Gastrocnemius medialis (tissue), 4 donors: ENCODE measurements at regions not wholly inside any gene's neighbourhood (a gene's known extent, or its start where the extent isn't known, plus 50 kb on each side); places are given as distances from the start of the nearest gene placed in this dataset.

ENCODE experiments used
- ATAC-seq, 2 donors: fragments of 150-250 bp; one replicate each; pipeline ENCODE4 v1.9.1; 2016
- DNase-seq, 2 donors: peaks; one replicate each; pipeline ENCODE4 v3.0.0-alpha.2; 2019
- H3K27ac ChIP-seq, 4 donors: fragments of 200-600 bp; sonication (generic); 1 replicate in 1 of 4; 2 replicates in 3 of 4; pipeline ENCODE4 v1.5.1; 2016 to 2018; ENCODE audit warnings: mild to moderate bottlenecking in 2 of 4, moderate library complexity in 1 of 4
- H3K27me3 ChIP-seq, 3 donors: fragments of 200-600 bp; sonication (generic) in 2 of 3; 1 replicate in 1 of 3; 2 replicates in 2 of 3; pipeline versions ENCODE4 v1.5.1 to v1.6.0; 2016 to 2019; ENCODE audit warnings: mild to moderate bottlenecking in 1 of 3, moderate library complexity in 1 of 3
- H3K36me3 ChIP-seq, 2 donors: fragments of 200-600 bp; sonication (generic) in 1 of 2; one replicate each; pipeline ENCODE4 v1.5.1; 2017 to 2018
- H3K4me1 ChIP-seq, 2 donors: fragments of 200-600 bp; sonication (generic) in 1 of 2; one replicate each; pipeline ENCODE4 v1.5.1; 2016 to 2017; ENCODE audit warnings: mild to moderate bottlenecking in 2 of 2
- H3K4me3 ChIP-seq, 4 donors: fragments of 200-600 bp; sonication (generic) in 3 of 4; 1 replicate in 1 of 4; 2 replicates in 3 of 4; pipeline ENCODE4 v1.5.1; 2016 to 2019; ENCODE audit warnings: mild to moderate bottlenecking in 2 of 4
- H3K9me3 ChIP-seq, 3 donors: fragments of 200-600 bp; sonication (generic) in 2 of 3; 1 replicate in 1 of 3; 2 replicates in 2 of 3; pipeline ENCODE4 v1.5.1; 2016 to 2019
- CTCF ChIP-seq, 5 experiments: fragments of 450-650 bp in 3 of 5; fragments of 200-600 bp in 2 of 5; sonication (generic) in 2 of 5; IDR thresholded peaks in 4 of 5; conservative IDR thresholded peaks in 1 of 5; 1 replicate in 4 of 5; 2 replicates in 1 of 5; pipeline ENCODE4 v1.5.1; 2016 to 2019; ENCODE audit warnings: antibody characterized with exemption in 5 of 5, mild to moderate bottlenecking in 3 of 5, moderate library complexity in 3 of 5
- POLR2A ChIP-seq, 2 donors: fragments of 450-650 bp; IDR thresholded peaks; one replicate each; pipeline ENCODE4 v1.6.1; 2017; ENCODE audit warnings: antibody characterized with exemption in 2 of 2, mild to moderate bottlenecking in 2 of 2, moderate library complexity in 2 of 2
- in situ Hi-C, 4 donors: fragments of 200-750 bp; cut with MboI; loops; one replicate each; pipeline versions ENCODE4 v1.15.0 to v1.8.0; 2017; ENCODE audit warnings: low sequenced_read_pairs in 4 of 4
- intact Hi-C: fragments of 100-400 bp; cut with DNase I; formaldehyde crosslinking; loops from one replicate; pipeline ENCODE4 v1.15.1; 2023; ENCODE audit warnings: low total_unique reads

DNA sequence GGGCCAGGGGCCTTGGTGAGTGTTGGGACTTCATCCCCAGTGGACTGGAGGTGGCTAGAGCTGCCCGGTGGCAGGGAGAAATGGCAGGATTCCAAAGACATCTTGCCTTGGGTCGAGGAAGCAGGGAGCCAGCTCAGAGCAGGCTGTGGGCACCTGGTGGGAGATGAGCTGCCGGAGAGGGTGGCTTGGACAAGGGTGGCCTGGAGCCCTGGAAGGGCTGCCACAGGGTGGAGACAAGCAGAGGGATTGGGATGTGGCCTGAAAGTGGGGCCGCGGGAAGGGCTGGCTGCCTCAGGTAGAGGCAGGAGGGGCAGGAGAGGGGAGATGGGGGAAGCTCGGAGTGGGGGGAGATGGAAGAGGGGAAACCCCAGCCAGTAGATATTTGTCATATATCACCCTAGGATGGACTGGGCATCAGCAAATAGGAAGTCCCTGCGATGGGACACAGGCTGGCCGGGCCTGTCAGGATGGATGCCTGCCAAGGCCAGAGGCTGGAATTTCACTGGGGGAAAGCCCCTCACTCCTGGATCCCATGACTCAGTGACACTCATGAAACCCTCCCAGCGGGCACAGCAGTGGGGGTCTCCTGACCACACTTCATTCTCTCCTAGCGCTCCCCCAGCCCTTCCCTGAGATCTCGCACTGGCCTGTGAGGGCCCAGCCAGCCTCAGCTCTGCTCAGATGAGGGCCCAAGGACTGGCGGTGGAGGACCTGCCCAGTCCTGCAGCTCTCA, 72.0 kb upstream of the SHISAL1 start:
- ATAC-seq (no peak), DNase-seq (no peak)
- TF ChIP-seq CTCF (IDR thresholded peaks at IDR 0.05 in 4 of 5, conservative IDR thresholded peaks at IDR 0.05 in 1 of 5) = no peak
- TF ChIP-seq POLR2A (IDR thresholded peaks at IDR 0.05) = no peak
- H3K9me3 ChIP-seq = no peaks in the 10 kb centered on the region
- peaks cover 0 to 16% (median 4%) of the 10 kb centered on the region in 3 donors for H3K27me3 ChIP-seq
- H3K36me3 ChIP-seq = no peaks in the 10 kb centered on the region
- no peaks in the 10 kb centered on the region for H3K4me1 ChIP-seq
- intact Hi-C loops = no loop called here
- no peak overlapping the region for H3K4me3 ChIP-seq
- in situ Hi-C loops = no loop called here
- H3K27ac ChIP-seq = no peak overlapping the region

GRCh38 chr22:44383652-44384562, 71.2 kb upstream of the SHISAL1 start:
- no peaks in the 10 kb centered on the region for H3K4me1 ChIP-seq
- no peak overlapping the region for H3K27ac ChIP-seq
- DNase-seq (no peak), ATAC-seq (no peak)
- no peak for TF ChIP-seq CTCF (IDR thresholded peaks at IDR 0.05 in 4 of 5, conservative IDR thresholded peaks at IDR 0.05 in 1 of 5)
- TF ChIP-seq POLR2A (IDR thresholded peaks at IDR 0.05) = no peak
- no peak overlapping the region for H3K4me3 ChIP-seq
- in situ Hi-C loops (no loop called here), intact Hi-C loops (no loop called here)
- H3K9me3 ChIP-seq = no peaks in the 10 kb centered on the region
- no peaks in the 10 kb centered on the region for H3K36me3 ChIP-seq
- peaks cover 0 to 15% (median 4%) of the 10 kb centered on the region in 3 donors for H3K27me3 ChIP-seq

GRCh38 chr22:44383064-44383575, 70.4 kb upstream of the SHISAL1 start:
- Histone ChIP-seq H3K9me3 (no peaks in the 10 kb centered on the region), H3K27me3 (peaks cover 0 to 9% (median 4%) of the 10 kb centered on the region in 3 donors), H3K36me3 (no peaks in the 10 kb centered on the region), H3K27ac (no peak overlapping the region), H3K4me3 (no peak overlapping the region), H3K4me1 (no peaks in the 10 kb centered on the region)
- DNase-seq (no peak), ATAC-seq (no peak)
- intact Hi-C loops (no loop called here), in situ Hi-C loops (no loop called here)
- TF ChIP-seq CTCF (IDR thresholded peaks at IDR 0.05 in 4 of 5, conservative IDR thresholded peaks at IDR 0.05 in 1 of 5) (no peak), POLR2A (IDR thresholded peaks at IDR 0.05) (no peak)

DNA sequence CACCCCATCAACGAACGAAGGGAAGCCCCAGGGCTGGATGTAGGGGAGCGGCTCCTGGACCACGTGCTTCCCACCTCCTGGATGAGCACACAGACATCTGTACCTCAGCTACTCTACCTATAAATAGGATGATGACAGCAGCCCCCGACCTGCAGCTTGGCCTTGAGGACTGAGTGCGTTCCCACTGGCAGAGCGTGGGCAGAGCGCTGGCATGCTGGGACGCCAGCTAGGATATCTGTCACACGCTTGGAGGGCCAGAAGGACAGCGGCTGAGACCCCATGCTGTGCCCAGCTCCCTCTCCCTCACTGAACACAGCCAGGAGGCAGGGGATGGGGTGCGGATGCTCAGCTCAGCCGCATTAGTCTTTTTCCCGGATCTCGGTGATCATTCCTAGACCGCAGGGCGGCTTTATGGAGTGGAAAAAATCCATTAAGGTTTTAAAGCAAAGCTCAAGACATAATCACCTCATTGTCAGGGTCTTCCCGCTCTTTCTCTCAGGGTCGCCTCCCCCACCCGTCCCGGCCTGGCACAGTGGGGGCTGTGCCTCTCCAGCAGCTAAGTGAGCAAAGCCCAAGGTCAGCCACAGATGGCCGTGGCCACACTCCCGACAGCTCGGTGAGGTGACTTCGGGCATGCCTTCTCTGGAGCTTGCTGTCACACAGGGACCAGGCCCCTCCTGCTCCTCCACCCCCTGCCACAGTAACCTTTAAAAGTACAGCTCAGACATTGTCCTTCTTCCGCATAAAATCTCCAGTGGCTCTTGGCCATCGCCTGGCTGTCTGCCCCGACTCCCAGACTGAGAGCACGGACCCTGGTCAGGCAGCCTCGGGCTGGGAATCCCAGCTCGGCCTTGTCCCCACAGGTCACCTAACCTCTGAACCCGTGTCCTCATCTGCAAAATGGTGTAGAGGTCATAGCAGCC, 69.6 kb upstream of the SHISAL1 start:
- no peaks in the 10 kb centered on the region for H3K4me1 ChIP-seq

More for the DNA sequence above, 69.6 kb upstream of the SHISAL1 start:
- ATAC-seq = no peak
- peaks cover 0 to 4% (median 3%) of the 10 kb centered on the region in 3 donors for H3K27me3 ChIP-seq
- no peaks in the 10 kb centered on the region for H3K9me3 ChIP-seq
- H3K36me3 ChIP-seq = no peaks in the 10 kb centered on the region
- TF ChIP-seq CTCF (IDR thresholded peaks at IDR 0.05 in 4 of 5, conservative IDR thresholded peaks at IDR 0.05 in 1 of 5) (no peak), POLR2A (IDR thresholded peaks at IDR 0.05) (no peak)
- no peak overlapping the region for H3K27ac ChIP-seq
- intact Hi-C loops = no loop called here
- H3K4me3 ChIP-seq = no peak overlapping the region
- in situ Hi-C loops = no loop called here
- DNase-seq = no peak
